ENCODE measurements at regions not wholly inside any gene's neighbourhood (a gene's known extent, or its start where the extent isn't known, plus 50 kb on each side); places are given as distances from the start of the nearest gene placed in this dataset.
"Not testable (repeated sequence)": the region's sequence is repeated elsewhere in the genome, so short reads cannot be mapped to it uniquely, and the experiment has no call there.

- DNase-seq, result no peak
Observed at GRCh38 chr2:195337597-195337996, 319.4 kb upstream of the SLC39A10 start.

DNA sequence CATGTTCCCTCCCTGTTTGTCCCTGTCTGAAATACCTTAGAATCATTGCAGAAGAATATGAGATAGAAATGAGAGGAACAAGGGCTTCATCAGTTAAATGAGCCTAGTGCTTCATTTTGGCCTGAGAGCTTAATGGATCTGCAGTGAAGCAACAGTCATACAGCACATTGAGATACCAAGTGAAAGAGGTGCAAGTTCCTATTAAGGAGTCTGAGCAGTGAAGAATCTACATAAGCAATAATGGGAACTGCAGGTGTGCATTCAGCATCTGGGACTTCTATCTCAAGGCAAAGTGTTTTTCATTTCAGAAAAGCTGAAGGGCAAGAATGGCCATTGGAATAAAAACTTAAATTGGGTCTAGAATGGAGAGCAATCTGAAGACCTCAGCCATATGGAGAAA lies 323.2 kb upstream of the SLC39A10 start:
- DNase-seq, result no peak

GRCh38 chr2:195331966-195332365 lies 325.1 kb upstream of the SLC39A10 start:
- DNase-seq, result no peak

DNA sequence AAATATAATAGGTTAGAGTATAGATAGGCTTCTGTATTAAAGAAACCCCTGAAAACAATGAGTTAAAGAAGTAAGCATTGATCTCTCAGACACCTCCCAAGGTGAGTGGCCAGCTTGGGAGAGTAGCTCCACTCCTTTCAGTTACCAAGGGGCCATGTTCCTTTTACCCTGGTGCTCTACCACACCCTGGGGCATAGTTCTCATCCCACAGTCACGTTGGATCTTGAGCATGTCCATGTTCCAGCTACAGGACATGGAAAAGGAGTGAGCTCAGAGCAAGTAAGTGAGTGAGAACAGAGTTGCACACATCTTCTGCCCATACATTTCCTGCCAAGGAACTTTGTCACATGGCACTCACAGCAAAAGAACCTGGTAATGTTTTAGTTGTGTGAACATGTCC lies 325.9 kb upstream of the SLC39A10 start:
- no peak for DNase-seq

DNA sequence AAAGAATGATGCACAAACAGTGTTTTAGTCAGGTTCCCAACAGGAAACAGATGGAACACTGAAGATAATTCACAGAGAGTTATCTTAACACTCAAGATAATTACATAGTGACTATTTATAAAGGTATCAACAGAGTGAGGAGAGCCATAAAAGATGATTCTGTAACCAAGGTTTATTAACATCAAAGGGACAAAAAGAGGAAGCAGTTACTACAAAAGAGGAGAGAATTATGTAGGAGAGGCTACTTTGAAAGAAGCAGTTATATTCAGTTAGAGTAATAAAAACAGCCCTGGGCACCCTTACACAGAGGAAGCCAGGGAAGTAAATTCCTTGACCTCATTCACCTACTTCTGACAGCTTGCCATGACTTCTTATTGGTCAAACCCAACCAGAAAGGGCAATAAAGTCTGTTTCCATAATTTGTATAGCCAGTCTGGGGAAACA lies 326.5 kb upstream of the SLC39A10 start:
- DNase-seq, result no peak

DNA sequence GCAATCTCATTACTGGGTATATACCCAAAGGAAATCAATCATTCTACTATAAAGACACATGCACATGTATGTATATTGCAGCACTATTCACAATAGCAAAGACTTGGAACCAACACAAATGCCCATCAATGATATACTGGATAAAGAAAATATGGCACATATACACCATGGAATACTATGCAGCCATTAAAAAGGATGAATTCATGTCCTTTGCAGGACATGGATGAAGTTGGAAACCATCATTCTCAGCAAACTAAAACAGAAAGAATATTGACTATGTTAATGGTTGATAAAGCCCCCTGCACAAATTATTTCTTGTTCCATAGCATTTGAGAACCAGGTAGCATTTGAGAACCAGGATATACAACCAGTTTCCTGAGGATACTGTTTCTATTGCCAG lies 327.2 kb upstream of the SLC39A10 start:
- not testable (repeated sequence) for DNase-seq

DNA sequence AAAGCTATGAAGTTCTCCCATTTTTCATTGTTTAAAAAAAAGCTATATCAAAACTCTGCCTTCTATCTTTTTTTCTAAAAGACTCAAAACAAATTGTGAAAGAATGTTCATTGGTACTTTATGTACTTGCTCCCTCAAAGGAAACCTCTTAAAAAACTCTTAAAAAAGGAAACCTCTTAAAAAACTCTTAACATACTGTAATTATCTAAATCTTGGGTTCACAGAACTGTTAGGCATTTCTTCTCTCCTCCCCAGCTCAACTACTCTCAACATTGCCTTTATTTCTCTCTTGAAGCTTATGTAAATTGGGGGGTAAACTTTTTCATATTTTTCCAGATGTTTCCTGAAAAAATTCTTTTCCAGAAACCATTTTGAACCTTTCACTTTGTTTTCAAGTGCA lies 330.5 kb upstream of the SLC39A10 start:
- DNase-seq, result no peak

DNA sequence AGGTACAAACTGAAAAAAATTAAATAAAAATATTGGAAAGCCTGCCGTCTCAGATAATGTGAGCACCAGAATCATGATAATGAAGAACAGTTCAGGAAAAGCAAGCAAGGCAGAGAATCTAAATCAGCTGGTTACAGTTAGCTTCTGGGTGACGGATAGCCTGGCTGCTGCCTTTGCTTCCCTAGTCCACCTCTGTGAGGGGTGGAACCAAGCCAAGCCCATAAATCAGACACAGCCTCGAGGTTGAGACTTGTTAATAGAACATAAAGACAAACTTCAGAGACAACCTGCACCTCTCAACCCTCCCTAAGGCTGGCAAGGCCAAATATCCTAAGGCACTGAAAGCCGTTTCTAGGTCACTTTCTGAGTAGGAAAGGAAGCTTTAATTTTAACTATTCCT lies 334.7 kb upstream of the SLC39A10 start:
- no peak for DNase-seq

- DNase-seq, result no peak
Observed at GRCh38 chr2:195320413-195320973, 336.5 kb upstream of the SLC39A10 start.

DNA sequence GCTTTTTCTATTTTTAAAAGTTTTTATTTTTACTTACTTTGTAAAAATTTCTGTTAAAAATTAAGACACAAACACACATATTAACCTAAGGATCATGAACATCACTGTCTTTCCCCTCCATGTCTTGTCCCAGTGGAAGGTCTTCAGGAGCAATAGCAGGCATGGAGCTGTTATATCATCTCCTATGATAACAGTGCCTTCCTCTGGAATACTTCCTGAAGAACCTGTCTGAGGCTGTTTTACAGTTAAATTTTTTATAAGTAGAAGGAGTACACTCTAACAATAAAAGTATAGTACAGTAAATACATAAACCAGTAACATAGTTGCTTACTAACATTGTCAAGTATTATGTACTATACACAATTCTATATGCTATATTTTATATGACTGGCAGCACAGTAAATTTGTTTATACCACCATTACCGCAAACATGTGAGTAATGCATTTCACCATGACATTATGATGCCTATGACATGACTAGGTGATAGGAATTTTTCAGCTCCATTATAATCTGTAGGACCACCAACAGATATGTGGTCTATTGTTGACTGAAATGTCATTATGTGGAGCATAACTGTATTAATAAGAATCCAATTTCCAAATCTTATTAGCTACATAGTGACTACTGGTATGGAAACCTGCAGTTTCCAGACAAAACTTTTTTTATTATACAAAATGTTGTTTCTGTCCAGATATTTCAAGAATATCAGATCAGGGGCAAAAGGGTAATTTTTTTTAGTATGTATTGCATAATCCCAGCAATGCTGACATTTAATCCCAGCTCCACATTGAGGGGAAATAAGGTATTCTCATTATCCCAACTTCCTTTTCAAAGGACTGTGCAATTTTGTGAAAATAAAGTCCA lies 337.2 kb upstream of the SLC39A10 start:
- no peak for DNase-seq

DNA sequence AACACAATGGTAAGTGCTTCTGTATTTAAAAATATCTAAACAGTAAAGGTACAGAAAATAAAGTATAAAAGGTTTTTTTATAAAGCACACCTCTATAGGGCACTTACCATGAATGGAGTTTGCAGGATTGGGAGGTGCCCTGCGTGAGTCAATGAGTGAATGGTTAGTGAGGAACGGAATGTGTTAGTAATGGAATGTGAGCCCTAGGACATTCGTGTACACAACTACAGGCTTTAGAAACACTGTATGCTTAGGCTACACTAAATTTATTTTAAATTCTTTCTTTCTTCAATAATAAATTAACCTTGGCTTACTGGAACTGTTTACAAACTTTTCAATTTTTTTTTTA lies 337.9 kb upstream of the SLC39A10 start:
- DNase-seq, result no peak

DNA sequence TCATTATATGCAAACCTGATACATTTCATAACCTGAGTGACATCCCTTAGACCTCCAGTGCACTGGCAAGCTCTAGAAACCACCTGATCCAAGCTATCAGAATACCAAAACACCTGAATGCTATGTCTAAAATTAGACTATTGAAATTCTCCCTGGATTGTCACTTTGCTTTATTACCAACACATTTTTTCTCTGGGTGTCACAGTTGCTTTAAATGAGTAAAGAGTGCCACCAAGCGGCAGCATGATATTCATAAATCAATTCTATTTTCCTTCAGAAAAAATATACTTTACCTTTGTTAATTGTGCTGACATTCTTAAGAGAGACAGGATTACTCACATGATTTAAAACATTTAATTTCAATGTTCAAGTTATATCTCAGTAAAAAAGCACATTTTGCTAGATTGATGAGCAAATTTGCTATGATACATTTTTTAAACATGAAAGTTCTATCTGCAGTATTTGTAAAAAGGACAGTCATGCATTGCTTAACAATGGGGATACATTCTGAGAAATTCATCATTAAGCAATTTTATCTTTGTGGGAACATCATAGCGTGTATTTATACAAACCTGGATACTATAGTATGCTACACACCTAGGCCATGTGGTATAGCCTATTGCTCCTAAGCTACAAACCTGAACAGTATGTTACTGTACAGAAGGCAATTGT lies 338.4 kb upstream of the SLC39A10 start:
- DNase-seq, result peak; percentile 21

GRCh38 chr2:195317550-195317949 lies 339.5 kb upstream of the SLC39A10 start:
- no peak for DNase-seq

- DNase-seq, result no peak
Observed at GRCh38 chr2:195316486-195316885, 340.5 kb upstream of the SLC39A10 start.

DNA sequence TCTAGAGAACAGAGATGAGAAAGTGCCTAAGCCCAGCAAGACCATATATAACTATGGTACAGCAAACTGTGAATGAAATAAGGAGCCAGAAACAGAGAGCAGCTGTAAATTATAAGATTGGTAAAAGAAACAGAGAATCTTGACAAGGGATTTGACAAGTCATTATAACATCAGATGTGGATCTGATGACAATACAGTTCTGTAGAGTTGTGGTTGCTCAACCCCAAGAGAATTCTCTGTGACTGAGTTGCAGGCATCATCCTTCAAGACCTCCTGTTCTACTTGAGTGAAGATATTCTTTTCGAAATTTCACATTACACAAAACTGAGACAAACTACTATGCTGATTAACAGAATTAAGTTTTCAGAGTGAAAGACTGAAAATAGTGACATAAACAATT lies 343.1 kb upstream of the SLC39A10 start:
- no peak for DNase-seq

DNA sequence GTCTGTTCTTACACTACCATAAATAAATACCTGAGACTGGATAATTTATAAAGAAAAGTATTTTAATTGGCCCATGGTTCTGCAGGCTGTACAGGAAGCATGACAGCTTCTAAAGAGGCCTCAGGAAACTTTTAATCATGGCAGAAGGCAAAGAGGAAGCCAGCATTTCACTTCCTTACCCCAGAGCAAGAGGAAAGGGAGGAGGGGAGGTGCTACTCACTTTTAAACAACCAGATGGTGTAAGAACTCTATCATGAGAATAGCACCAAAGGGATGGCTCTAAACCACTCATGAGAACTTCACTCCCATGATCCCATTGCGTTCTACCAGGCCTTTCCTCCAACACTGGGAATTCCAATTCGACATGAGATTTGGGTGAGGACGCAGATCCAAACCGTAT lies 344.4 kb upstream of the SLC39A10 start:
- DNase-seq, result no peak

- no peak for DNase-seq
Observed at GRCh38 chr2:195308163-195308562, 348.9 kb upstream of the SLC39A10 start.

- no peak for DNase-seq
Observed at GRCh38 chr2:195307751-195308150, 349.3 kb upstream of the SLC39A10 start.

GRCh38 chr2:195304310-195304709 lies 352.7 kb upstream of the SLC39A10 start:
- DNase-seq, result peak; percentile 24

DNA sequence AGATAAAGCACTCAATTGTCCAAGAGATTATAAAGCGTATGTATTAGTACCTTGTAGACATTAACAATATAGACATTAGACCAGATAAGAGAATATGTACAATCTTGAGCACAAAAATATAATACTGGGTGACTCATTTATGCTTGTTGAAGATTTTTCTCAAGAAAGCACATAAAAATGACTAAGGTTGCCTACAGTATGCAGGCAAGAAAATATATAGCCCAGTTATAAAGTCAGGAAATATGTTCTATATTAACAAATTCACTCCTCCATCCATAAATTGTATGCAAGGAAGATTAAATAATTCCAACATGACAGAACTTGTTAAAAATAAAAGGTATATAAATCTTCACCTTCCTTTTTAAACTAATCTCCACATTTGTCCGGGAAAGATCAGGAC lies 356.4 kb upstream of the SLC39A10 start:
- DNase-seq, result no peak

DNA sequence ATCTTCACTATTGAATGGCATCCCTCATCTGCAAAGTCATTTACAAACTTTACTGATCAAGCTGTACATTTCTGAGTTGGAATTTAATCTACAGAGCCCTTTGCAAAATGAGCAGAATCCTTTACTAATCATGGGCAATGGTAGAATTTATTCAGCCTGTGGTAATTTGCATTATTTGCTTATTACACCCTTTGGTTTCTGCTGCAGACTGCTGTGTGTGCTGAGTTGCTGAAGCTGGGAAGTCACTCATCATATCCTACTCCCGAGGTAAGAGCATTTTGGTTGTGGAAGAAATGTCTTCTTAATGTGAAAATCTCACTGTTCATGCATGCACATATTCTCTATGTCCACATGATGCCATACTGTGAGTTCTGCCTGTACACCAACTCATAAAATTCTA lies 357.4 kb upstream of the SLC39A10 start:
- peak; percentile 7 for DNase-seq

GRCh38 chr2:195296490-195296889 lies 360.5 kb upstream of the SLC39A10 start:
- DNase-seq, result no peak

- DNase-seq, result no peak
Observed at GRCh38 chr2:195289081-195289480, 367.9 kb upstream of the SLC39A10 start.

- no peak for DNase-seq
Observed at GRCh38 chr2:195279840-195280427, 377.1 kb upstream of the SLC39A10 start.
